ENCODE measurements at regions not wholly inside any gene's neighbourhood (a gene's known extent, or its start where the extent isn't known, plus 50 kb on each side); places are given as distances from the start of the nearest gene placed in this dataset.

DNA sequence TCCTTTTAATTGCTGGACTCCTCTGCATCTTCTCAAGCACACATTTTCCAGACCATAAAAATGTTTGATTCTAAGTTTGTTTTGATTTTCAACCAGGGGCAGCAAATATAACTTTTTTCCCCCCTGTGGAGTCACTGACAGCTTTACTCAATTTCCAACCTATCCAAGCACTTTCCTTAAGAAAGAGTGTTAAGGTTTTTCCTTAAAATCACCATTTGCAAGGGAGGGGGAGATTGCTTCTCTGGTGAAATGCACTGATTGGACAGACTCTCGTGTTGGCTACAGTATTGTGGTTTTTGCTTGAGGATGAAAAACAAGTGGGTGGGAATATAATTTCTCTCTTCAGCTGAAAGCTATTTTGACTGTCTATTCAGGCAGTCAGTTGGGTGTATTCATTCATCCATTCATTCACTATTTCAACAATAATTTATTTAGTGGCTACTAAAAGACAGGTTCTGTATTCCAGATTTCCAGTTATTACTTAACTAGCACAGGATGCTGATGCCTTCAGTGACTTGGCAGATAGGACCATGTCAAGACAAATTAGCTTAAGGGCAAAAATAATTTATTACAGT, 146.3 kb downstream of the BAMBI start:
- no peaks in the 10 kb centered on the region for H3K79me2 ChIP-seq (ENCODE audit: insufficient read depth, low read length)
- peaks cover 0 to 3% (median 2%) of the 10 kb centered on the region in 3 donors for H3K27me3 Mint-ChIP-seq (ENCODE audit: low read depth in 3 of 3)
- H3K4me3 Mint-ChIP-seq: no peak overlapping the region
- H3K27me3 ChIP-seq (ENCODE audit: control insufficient read depth in 2 of 2, insufficient read depth in 2 of 2, low read length in 2 of 2): no peaks in the 10 kb centered on the region
- no peaks in the 10 kb centered on the region for H3K36me3 ChIP-seq (replicated peaks in 1 of 2; ENCODE audit: control insufficient read depth in 1 of 2, insufficient read depth in 2 of 2, low read length in 2 of 2)
- H3K9me3 Mint-ChIP-seq: peaks cover 0 to 1% (median 0%) of the 10 kb centered on the region in 7 donors
- H4K20me1 ChIP-seq (ENCODE audit: insufficient read depth, low read length): no peaks in the 10 kb centered on the region
- no CpG with 5 or more reads among the region's 1 CpG for WGBS (ENCODE audit: insufficient coverage)
- DNase-seq: no peak
- H3K27ac ChIP-seq (ENCODE audit: low read depth in 1 of 2, low read length in 2 of 2): no peak overlapping the region
- H3K36me3 Mint-ChIP-seq: no peaks in the 10 kb centered on the region
- H3K9me3 ChIP-seq (replicated peaks in 1 of 2; ENCODE audit: control insufficient read depth in 1 of 2, insufficient read depth in 1 of 2, low read length in 2 of 2): no peaks in the 10 kb centered on the region
- intact Hi-C loops (cut with micrococcal nuclease): no loop called here
- no peak for TF ChIP-seq CTCF (IDR thresholded peaks at IDR 0.05)
- no peaks in the 10 kb centered on the region for H3K4me1 Mint-ChIP-seq
- no peak overlapping the region for H3K4me2 ChIP-seq (replicated peaks; ENCODE audit: extremely low read depth, low read length, poor library complexity, severe bottlenecking)
- no peaks in the 10 kb centered on the region for H3K4me1 ChIP-seq (ENCODE audit: control insufficient read depth in 1 of 2, insufficient read depth in 2 of 2, low read length in 2 of 2)
- H3K9ac ChIP-seq (ENCODE audit: insufficient read depth, low read length, poor library complexity, severe bottlenecking): no peak overlapping the region
- no peak overlapping the region for H2AFZ ChIP-seq (ENCODE audit: insufficient read depth, low read depth, low read length, poor library complexity, severe bottlenecking)
- no peak overlapping the region for H3K27ac Mint-ChIP-seq
- H3K4me3 ChIP-seq (replicated peaks in 1 of 3; ENCODE audit: low read depth in 2 of 3, low read length in 3 of 3): no peak overlapping the region

GRCh38 chr10:28833313-28833712, 156.0 kb downstream of the BAMBI start:
- Mint-ChIP-seq H3K4me3 (no peak overlapping the region), H3K27ac (no peak overlapping the region), H3K36me3 (no peaks in the 10 kb centered on the region), H3K9me3 (peaks cover 0 to 2% (median 0%) of the 10 kb centered on the region in 7 donors), H3K4me1 (no peaks in the 10 kb centered on the region), H3K27me3 (ENCODE audit: low read depth in 3 of 3) (peaks cover 1 to 12% (median 4%) of the 10 kb centered on the region in 3 donors)
- H3K27ac ChIP-seq (ENCODE audit: low read depth in 1 of 2, low read length in 2 of 2): no peak overlapping the region
- H3K79me2 ChIP-seq (ENCODE audit: insufficient read depth, low read length): no peaks in the 10 kb centered on the region
- no peaks in the 10 kb centered on the region for H3K9me3 ChIP-seq (replicated peaks in 1 of 2; ENCODE audit: control insufficient read depth in 1 of 2, insufficient read depth in 1 of 2, low read length in 2 of 2)
- WGBS (ENCODE audit: insufficient coverage): no CpG with 5 or more reads among the region's 4 CpGs
- H3K9ac ChIP-seq (ENCODE audit: insufficient read depth, low read length, poor library complexity, severe bottlenecking): no peak overlapping the region
- no peak overlapping the region for H3K4me3 ChIP-seq (replicated peaks in 1 of 3; ENCODE audit: low read depth in 2 of 3, low read length in 3 of 3)
- H3K27me3 ChIP-seq (ENCODE audit: control insufficient read depth in 2 of 2, insufficient read depth in 2 of 2, low read length in 2 of 2): no peaks in the 10 kb centered on the region
- no peak overlapping the region for H2AFZ ChIP-seq (ENCODE audit: insufficient read depth, low read depth, low read length, poor library complexity, severe bottlenecking)
- H3K4me2 ChIP-seq (replicated peaks; ENCODE audit: extremely low read depth, low read length, poor library complexity, severe bottlenecking): no peak overlapping the region
- H4K20me1 ChIP-seq (ENCODE audit: insufficient read depth, low read length): no peaks in the 10 kb centered on the region
- intact Hi-C loops (cut with micrococcal nuclease): no loop called here
- no peak for DNase-seq
- no peak for TF ChIP-seq CTCF (IDR thresholded peaks at IDR 0.05)
- H3K4me1 ChIP-seq (ENCODE audit: control insufficient read depth in 1 of 2, insufficient read depth in 2 of 2, low read length in 2 of 2): no peaks in the 10 kb centered on the region
- H3K36me3 ChIP-seq (replicated peaks in 1 of 2; ENCODE audit: control insufficient read depth in 1 of 2, insufficient read depth in 2 of 2, low read length in 2 of 2): no peaks in the 10 kb centered on the region
